Vagina (tissue), 2 donors: ENCODE measurements at regions not wholly inside any gene's neighbourhood (a gene's known extent, or its start where the extent isn't known, plus 50 kb on each side); places are given as distances from the start of the nearest gene placed in this dataset.

Experiments
- DNase-seq, 2 donors: peaks; one replicate each; pipeline ENCODE4 v3.0.0-alpha.2; 2017; ENCODE audit errors: extremely low spot score in 2 of 2
- H3K27ac ChIP-seq: fragments of 200-600 bp; sonication (generic); one replicate; pipeline ENCODE4 v1.5.1; 2019
- H3K27me3 ChIP-seq: fragments of 200-600 bp; sonication (generic); one replicate; pipeline ENCODE4 v1.5.1; 2019
- H3K36me3 ChIP-seq, 2 donors: fragments of 200-600 bp; sonication (generic); one replicate each; pipeline ENCODE4 v1.5.1; 2017 to 2019
- H3K4me1 ChIP-seq: fragments of 200-600 bp; sonication (generic); one replicate; pipeline ENCODE4 v1.5.1; 2019
- H3K4me3 ChIP-seq, 2 donors: fragments of 200-600 bp; sonication (generic); 1 replicate in 1 of 2; 2 replicates in 1 of 2; pipeline ENCODE4 v1.5.1; 2016 to 2019
- H3K9me3 ChIP-seq: fragments of 200-600 bp; sonication (generic); one replicate; pipeline ENCODE4 v1.5.1; 2019
- POLR2A ChIP-seq, 2 donors: fragments of 450-650 bp; IDR thresholded peaks; one replicate each; pipeline ENCODE4 v1.6.1; 2017; ENCODE audit warnings: antibody characterized with exemption in 2 of 2, mild to moderate bottlenecking in 2 of 2, moderate library complexity in 2 of 2
- POLR2AphosphoS5 ChIP-seq, 2 donors: sonication (generic); formaldehyde crosslinking; IDR thresholded peaks; one replicate each; pipeline ENCODE4 v1.9.0; 2017; ENCODE audit warnings: antibody characterized with exemption in 2 of 2, mild to moderate bottlenecking in 2 of 2, low read depth in 1 of 2; ENCODE audit not compliant: insufficient read depth in 1 of 2
- intact Hi-C: fragments of 100-400 bp; cut with DNase I; formaldehyde crosslinking; loops from one replicate; pipeline ENCODE4 v1.15.1; 2023
- TF ChIP-seq, protein P1 (sequence below), 3 experiments: fragments of 450-650 bp in 2 of 3; fragments of 200-600 bp in 1 of 3; sonication (generic) in 1 of 3; IDR thresholded peaks; one replicate each; pipeline ENCODE4 v1.5.1; 2017 to 2019; ENCODE audit warnings: antibody characterized with exemption in 3 of 3, mild to moderate bottlenecking in 2 of 3, moderate library complexity in 2 of 3

GRCh38 chr15:31901501-31901900, 128.8 kb upstream of the CHRNA7 start:
- intact Hi-C loops, result no loop called here

GRCh38 chr15:31905054-31905453, 125.3 kb upstream of the CHRNA7 start:
- H3K36me3 ChIP-seq, result no peaks in the 10 kb centered on the region
- intact Hi-C loops, result no loop called here
- H3K9me3 ChIP-seq, result no peaks in the 10 kb centered on the region
- H3K4me1 ChIP-seq, result no peaks in the 10 kb centered on the region
- TF ChIP-seq, protein P1, sequence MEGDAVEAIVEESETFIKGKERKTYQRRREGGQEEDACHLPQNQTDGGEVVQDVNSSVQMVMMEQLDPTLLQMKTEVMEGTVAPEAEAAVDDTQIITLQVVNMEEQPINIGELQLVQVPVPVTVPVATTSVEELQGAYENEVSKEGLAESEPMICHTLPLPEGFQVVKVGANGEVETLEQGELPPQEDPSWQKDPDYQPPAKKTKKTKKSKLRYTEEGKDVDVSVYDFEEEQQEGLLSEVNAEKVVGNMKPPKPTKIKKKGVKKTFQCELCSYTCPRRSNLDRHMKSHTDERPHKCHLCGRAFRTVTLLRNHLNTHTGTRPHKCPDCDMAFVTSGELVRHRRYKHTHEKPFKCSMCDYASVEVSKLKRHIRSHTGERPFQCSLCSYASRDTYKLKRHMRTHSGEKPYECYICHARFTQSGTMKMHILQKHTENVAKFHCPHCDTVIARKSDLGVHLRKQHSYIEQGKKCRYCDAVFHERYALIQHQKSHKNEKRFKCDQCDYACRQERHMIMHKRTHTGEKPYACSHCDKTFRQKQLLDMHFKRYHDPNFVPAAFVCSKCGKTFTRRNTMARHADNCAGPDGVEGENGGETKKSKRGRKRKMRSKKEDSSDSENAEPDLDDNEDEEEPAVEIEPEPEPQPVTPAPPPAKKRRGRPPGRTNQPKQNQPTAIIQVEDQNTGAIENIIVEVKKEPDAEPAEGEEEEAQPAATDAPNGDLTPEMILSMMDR (IDR thresholded peaks at IDR 0.05), result no peak
- TF ChIP-seq POLR2A (IDR thresholded peaks at IDR 0.05) (no peak), POLR2AphosphoS5 (IDR thresholded peaks at IDR 0.05; ENCODE audit: insufficient read depth in 1 of 2, low read depth in 1 of 2) (no peak)
- DNase-seq, result no peak
- H3K27ac ChIP-seq, result no peak overlapping the region
- no peak overlapping the region for H3K4me3 ChIP-seq
- no peaks in the 10 kb centered on the region for H3K27me3 ChIP-seq

More at GRCh38 chr15:31901501-31901900, 128.8 kb upstream of the CHRNA7 start:
- TF ChIP-seq, protein P1 (IDR thresholded peaks at IDR 0.05), result no peak
- TF ChIP-seq POLR2AphosphoS5 (IDR thresholded peaks at IDR 0.05; ENCODE audit: insufficient read depth in 1 of 2, low read depth in 1 of 2) (no peak), POLR2A (IDR thresholded peaks at IDR 0.05) (no peak)
- H3K4me1 ChIP-seq, result no peaks in the 10 kb centered on the region
- H3K27ac ChIP-seq, result no peak overlapping the region
- no peak overlapping the region for H3K4me3 ChIP-seq
- H3K36me3 ChIP-seq, result no peaks in the 10 kb centered on the region
- DNase-seq, result no peak
- H3K27me3 ChIP-seq, result no peaks in the 10 kb centered on the region
- H3K9me3 ChIP-seq, result peaks cover 3% of the 10 kb centered on the region

DNA sequence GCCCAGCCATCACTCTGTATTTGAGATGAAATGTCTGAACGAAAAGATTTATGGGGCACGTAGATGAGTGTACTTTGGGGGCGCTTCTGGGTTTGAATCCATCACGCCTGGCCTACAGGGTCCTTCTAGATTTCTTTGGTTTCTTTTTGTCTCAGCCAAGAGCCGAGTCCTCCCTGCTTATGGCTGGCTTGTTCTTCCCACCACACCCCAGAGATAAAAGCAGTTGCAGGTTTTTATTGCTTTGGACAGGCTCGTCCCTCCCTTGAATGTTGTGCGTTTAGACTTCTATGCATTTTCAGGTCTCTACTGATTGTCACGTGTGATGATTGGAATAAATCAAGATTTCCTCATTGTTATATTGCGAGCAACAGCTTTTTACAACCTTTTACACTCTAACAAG, 104.8 kb upstream of the CHRNA7 start:
- Histone ChIP-seq H3K27me3 (no peaks in the 10 kb centered on the region), H3K4me1 (no peaks in the 10 kb centered on the region), H3K4me3 (no peak overlapping the region), H3K36me3 (no peaks in the 10 kb centered on the region), H3K9me3 (no peaks in the 10 kb centered on the region), H3K27ac (no peak overlapping the region)
- intact Hi-C loops, result no loop called here
- no peak for TF ChIP-seq POLR2A (IDR thresholded peaks at IDR 0.05)
- TF ChIP-seq, protein P1 (IDR thresholded peaks at IDR 0.05), result no peak
- TF ChIP-seq POLR2AphosphoS5 (IDR thresholded peaks at IDR 0.05; ENCODE audit: insufficient read depth in 1 of 2, low read depth in 1 of 2), result no peak
- DNase-seq, result no peak

DNA sequence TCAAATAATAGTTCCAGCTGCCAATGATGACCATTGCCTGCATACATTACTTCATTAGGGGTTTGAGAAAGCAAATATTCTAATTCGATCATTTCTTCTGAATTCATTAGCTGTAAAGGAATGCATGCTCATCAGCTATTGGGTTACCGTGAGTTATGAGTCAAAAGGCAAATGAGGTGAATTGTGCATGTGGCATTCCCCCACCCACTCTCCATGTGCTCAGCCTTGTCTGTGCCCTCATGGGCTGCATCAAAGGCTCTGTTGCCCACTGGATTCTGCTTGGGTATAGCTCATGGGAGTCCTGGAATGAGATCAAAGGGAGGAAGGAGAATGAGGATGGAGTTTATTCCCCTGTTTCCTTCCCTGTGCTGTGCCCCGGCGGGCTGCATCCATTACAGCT, 99.3 kb upstream of the CHRNA7 start:
- Histone ChIP-seq H3K36me3 (no peaks in the 10 kb centered on the region), H3K27me3 (no peaks in the 10 kb centered on the region), H3K4me3 (no peak overlapping the region), H3K9me3 (no peaks in the 10 kb centered on the region), H3K27ac (no peak overlapping the region), H3K4me1 (no peaks in the 10 kb centered on the region)
- DNase-seq, result no peak
- intact Hi-C loops, result no loop called here
- TF ChIP-seq, protein P1 (IDR thresholded peaks at IDR 0.05), result no peak
- TF ChIP-seq POLR2A (IDR thresholded peaks at IDR 0.05), result no peak
- TF ChIP-seq POLR2AphosphoS5 (IDR thresholded peaks at IDR 0.05; ENCODE audit: insufficient read depth in 1 of 2, low read depth in 1 of 2), result no peak

DNA sequence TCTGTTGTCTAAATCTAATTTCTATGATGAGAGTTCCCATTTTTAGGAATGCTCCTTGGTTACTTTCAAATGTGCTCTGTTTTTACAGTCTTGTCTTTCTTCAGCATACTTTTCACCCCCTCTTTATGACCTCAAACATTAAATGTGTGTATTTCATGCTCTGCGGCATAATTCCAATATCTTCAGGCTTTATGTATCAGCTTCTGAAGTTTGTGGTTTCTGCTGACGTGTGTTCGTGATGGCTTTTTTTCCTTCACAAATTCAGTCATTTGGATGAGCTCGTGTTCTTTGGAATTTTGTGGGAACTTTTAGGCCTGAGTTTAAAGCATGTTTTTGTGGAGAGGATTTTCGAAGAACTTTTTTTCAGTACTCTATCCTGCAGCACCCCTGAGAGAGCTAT, 97.7 kb upstream of the CHRNA7 start:
- TF ChIP-seq, protein P1 (IDR thresholded peaks at IDR 0.05), result no peak
- TF ChIP-seq POLR2AphosphoS5 (IDR thresholded peaks at IDR 0.05; ENCODE audit: insufficient read depth in 1 of 2, low read depth in 1 of 2), result no peak
- TF ChIP-seq POLR2A (IDR thresholded peaks at IDR 0.05), result no peak
- no peak overlapping the region for H3K27ac ChIP-seq
- no peaks in the 10 kb centered on the region for H3K4me1 ChIP-seq
- H3K27me3 ChIP-seq, result no peaks in the 10 kb centered on the region
- intact Hi-C loops, result no loop called here
- H3K36me3 ChIP-seq, result no peaks in the 10 kb centered on the region
- no peaks in the 10 kb centered on the region for H3K9me3 ChIP-seq
- no peak for DNase-seq
- H3K4me3 ChIP-seq, result no peak overlapping the region
